ENCODE measurements at regions not wholly inside any gene's neighbourhood (a gene's known extent, or its start where the extent isn't known, plus 50 kb on each side); places are given as distances from the start of the nearest gene placed in this dataset.

GRCh38 chrX:20388594-20388993 lies 121.9 kb upstream of the RPS6KA3 start:
- TF ChIP-seq, protein P1, sequence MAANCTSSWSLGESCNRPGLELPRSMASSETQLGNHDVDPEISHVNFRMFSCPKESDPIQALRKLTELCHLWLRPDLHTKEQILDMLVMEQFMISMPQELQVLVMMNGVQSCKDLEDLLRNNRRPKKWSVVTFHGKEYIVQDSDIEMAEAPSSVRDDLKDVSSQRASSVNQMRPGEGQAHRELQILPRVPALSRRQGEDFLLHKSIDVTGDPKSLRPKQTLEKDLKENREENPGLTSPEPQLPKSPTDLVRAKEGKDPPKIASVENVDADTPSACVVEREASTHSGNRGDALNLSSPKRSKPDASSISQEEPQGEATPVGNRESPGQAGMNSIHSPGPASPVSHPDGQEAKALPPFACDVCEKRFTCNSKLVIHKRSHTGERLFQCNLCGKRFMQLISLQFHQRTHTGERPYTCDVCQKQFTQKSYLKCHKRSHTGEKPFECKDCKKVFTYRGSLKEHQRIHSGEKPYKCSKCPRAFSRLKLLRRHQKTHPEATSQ (tag by site-specific recombination; IDR thresholded peaks at IDR 0.05) = no peak
- TF ChIP-seq ZNF621 (tag by site-specific recombination; IDR thresholded peaks at IDR 0.05) = no peak
- no peak for TF ChIP-seq CTCF (tag by site-specific recombination; IDR thresholded peaks at IDR 0.05)
- TF ChIP-seq, protein P2, sequence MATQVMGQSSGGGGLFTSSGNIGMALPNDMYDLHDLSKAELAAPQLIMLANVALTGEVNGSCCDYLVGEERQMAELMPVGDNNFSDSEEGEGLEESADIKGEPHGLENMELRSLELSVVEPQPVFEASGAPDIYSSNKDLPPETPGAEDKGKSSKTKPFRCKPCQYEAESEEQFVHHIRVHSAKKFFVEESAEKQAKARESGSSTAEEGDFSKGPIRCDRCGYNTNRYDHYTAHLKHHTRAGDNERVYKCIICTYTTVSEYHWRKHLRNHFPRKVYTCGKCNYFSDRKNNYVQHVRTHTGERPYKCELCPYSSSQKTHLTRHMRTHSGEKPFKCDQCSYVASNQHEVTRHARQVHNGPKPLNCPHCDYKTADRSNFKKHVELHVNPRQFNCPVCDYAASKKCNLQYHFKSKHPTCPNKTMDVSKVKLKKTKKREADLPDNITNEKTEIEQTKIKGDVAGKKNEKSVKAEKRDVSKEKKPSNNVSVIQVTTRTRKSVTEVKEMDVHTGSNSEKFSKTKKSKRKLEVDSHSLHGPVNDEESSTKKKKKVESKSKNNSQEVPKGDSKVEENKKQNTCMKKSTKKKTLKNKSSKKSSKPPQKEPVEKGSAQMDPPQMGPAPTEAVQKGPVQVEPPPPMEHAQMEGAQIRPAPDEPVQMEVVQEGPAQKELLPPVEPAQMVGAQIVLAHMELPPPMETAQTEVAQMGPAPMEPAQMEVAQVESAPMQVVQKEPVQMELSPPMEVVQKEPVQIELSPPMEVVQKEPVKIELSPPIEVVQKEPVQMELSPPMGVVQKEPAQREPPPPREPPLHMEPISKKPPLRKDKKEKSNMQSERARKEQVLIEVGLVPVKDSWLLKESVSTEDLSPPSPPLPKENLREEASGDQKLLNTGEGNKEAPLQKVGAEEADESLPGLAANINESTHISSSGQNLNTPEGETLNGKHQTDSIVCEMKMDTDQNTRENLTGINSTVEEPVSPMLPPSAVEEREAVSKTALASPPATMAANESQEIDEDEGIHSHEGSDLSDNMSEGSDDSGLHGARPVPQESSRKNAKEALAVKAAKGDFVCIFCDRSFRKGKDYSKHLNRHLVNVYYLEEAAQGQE (tag by site-specific recombination; IDR thresholded peaks at IDR 0.05) = no peak
- TF ChIP-seq, protein P3, sequence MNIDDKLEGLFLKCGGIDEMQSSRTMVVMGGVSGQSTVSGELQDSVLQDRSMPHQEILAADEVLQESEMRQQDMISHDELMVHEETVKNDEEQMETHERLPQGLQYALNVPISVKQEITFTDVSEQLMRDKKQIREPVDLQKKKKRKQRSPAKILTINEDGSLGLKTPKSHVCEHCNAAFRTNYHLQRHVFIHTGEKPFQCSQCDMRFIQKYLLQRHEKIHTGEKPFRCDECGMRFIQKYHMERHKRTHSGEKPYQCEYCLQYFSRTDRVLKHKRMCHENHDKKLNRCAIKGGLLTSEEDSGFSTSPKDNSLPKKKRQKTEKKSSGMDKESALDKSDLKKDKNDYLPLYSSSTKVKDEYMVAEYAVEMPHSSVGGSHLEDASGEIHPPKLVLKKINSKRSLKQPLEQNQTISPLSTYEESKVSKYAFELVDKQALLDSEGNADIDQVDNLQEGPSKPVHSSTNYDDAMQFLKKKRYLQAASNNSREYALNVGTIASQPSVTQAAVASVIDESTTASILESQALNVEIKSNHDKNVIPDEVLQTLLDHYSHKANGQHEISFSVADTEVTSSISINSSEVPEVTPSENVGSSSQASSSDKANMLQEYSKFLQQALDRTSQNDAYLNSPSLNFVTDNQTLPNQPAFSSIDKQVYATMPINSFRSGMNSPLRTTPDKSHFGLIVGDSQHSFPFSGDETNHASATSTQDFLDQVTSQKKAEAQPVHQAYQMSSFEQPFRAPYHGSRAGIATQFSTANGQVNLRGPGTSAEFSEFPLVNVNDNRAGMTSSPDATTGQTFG (tag by site-specific recombination; IDR thresholded peaks at IDR 0.05; ENCODE audit: borderline replicate concordance) = no peak
- no peak for TF ChIP-seq ZBTB21 (tag by site-specific recombination; IDR thresholded peaks at IDR 0.05)
- no peak for TF ChIP-seq ZNF175 (tag by site-specific recombination; IDR thresholded peaks at IDR 0.05)
- no peak for TF ChIP-seq ZNF140 (tag by site-specific recombination; IDR thresholded peaks at IDR 0.05)
- TF ChIP-seq HOXA7 (CRISPR knock-in tag; IDR thresholded peaks at IDR 0.05; ENCODE audit: borderline replicate concordance) = no peak
- TF ChIP-seq ZNF501 (tag by site-specific recombination; IDR thresholded peaks at IDR 0.05) = no peak
- TF ChIP-seq KLF9 (tag by site-specific recombination; IDR thresholded peaks at IDR 0.05; ENCODE audit: low read depth) = no peak
- TF ChIP-seq ZNF707 (tag by site-specific recombination; IDR thresholded peaks at IDR 0.05) = no peak
